A549 (cell line): ENCODE measurements at regions not wholly inside any gene's neighbourhood (a gene's known extent, or its start where the extent isn't known, plus 50 kb on each side); places are given as distances from the start of the nearest gene placed in this dataset.

Experiments used
- ATAC-seq, 2 experiments: fragments of 200-7000 bp in 1 of 2; fragments of >200 bp in 1 of 2; cut with Nextera tagmentation in 1 of 2; cut with Tn5 transposase in 1 of 2; 3 replicates each; pipeline versions ENCODE4 v1.8.0 to v1.9.1; 2018 to 2020; ENCODE audit warnings: mild to moderate bottlenecking in 1 of 2, moderate library complexity in 1 of 2
- CTCF ChIA-PET: fragments of 300-600 bp; sonication (Branson Sonifier 250); formaldehyde crosslinking; extraction: SDS; loops from one replicate; lab custom pipeline; 2021; ENCODE audit warnings: antibody characterized with exemption, inconsistent platforms; lab: Yijun Ruan, JAX
- POLR2A ChIA-PET: fragments of 350-600 bp; formaldehyde crosslinking; extraction: SDS; loops from one replicate; lab custom pipeline; 2021; ENCODE audit warnings: antibody characterized with exemption, inconsistent platforms; lab: Yijun Ruan, JAX
- DNase-seq, 2 experiments: peaks; one replicate each; pipeline versions ENCODE4 v3.0.0 to v3.0.0-alpha.2; 2011 to 2016; ENCODE audit warnings: low read depth in 1 of 2, low spot score in 1 of 2
- FAIRE-seq: peaks from 2 replicates; lab custom pipeline; 2011; peaks lifted over from hg19 to GRCh38; lab: Jason Lieb, UNC
- H3K27ac ChIP-seq, 2 experiments: fragments of >200 bp; sonication (Bioruptor Twin); formaldehyde crosslinking; 3 replicates each; pipeline ENCODE4 v1.5.1; 2016 to 2017
- H3K4me1 ChIP-seq: fragments of >200 bp; sonication (Bioruptor Twin); formaldehyde crosslinking; 3 replicates; pipeline ENCODE4 v1.6.1; 2016
- H3K4me2 ChIP-seq: fragments of >200 bp; sonication (Bioruptor Twin); formaldehyde crosslinking; 3 replicates; pipeline ENCODE4 v1.6.1; 2016
- H3K4me3 ChIP-seq: fragments of >200 bp; sonication (Bioruptor Twin); formaldehyde crosslinking; 3 replicates; pipeline ENCODE4 v1.5.1; 2016
- H3K9me3 ChIP-seq: fragments of >200 bp; sonication (Bioruptor Twin); formaldehyde crosslinking; 3 replicates; pipeline ENCODE4 v1.6.1; 2016
- CEBPB ChIP-seq, 2 experiments: fragments of >200 bp in 1 of 2; sonication (Bioruptor Twin) in 1 of 2; formaldehyde crosslinking in 1 of 2; IDR thresholded peaks; 2 replicates each; pipeline ENCODE4 v1.6.1; 2012 to 2016
- EHMT2 ChIP-seq: fragments of 200-600 bp; sonication (generic); IDR thresholded peaks from 2 replicates; pipeline ENCODE4 v1.6.1; 2016; ENCODE audit warnings: antibody characterized with exemption, low read depth, mild to moderate bottlenecking, moderate library complexity
- EP300 ChIP-seq, 2 experiments: fragments of >200 bp; sonication (Bioruptor Twin); formaldehyde crosslinking; IDR thresholded peaks; 2 replicates in 1 of 2; 3 replicates in 1 of 2; pipeline ENCODE4 v1.6.1; 2016 to 2017
- ESRRA ChIP-seq: fragments of 150-350 bp; IDR thresholded peaks from 2 replicates; pipeline ENCODE4 v1.6.1; 2014; ENCODE audit warnings: mild to moderate bottlenecking, low read length, borderline replicate concordance
- FOSB ChIP-seq: fragments of 250-450 bp; sonication (Bioruptor Pico); IDR thresholded peaks from 2 replicates; pipeline ENCODE4 v1.5.0; 2020; ENCODE audit warnings: mild to moderate bottlenecking, moderate library complexity
- GATA3 ChIP-seq: IDR thresholded peaks from 2 replicates; pipeline ENCODE4 v1.6.1; 2012; ENCODE audit warnings: borderline replicate concordance
- HDAC2 ChIP-seq: fragments of 200-600 bp; sonication (generic); IDR thresholded peaks from 2 replicates; pipeline ENCODE4 v1.6.1; 2016
- HEYL ChIP-seq: fragments of 250-450 bp; sonication (Bioruptor Pico); IDR thresholded peaks from 2 replicates; pipeline ENCODE4 v1.8.0; 2021; ENCODE audit warnings: mild to moderate bottlenecking, moderate library complexity
- HOXA7 ChIP-seq: fragments of 250-450 bp; sonication (Bioruptor Pico); IDR thresholded peaks from 2 replicates; pipeline ENCODE4 v1.5.0; 2020; ENCODE audit warnings: mild to moderate bottlenecking, moderate library complexity
- JUN ChIP-seq, 2 experiments: fragments of >200 bp; sonication (Bioruptor Twin); formaldehyde crosslinking; IDR thresholded peaks; 2 replicates in 1 of 2; 3 replicates in 1 of 2; pipeline ENCODE4 v1.6.1; 2016 to 2017
- MYC ChIP-seq: IDR thresholded peaks from 2 replicates; pipeline ENCODE4 v1.6.1; 2012; ENCODE audit warnings: mild to moderate bottlenecking, inconsistent platforms, low read length, improper control_type of control experiment, borderline replicate concordance
- NFE2L2 ChIP-seq: fragments of 150-350 bp; conservative IDR thresholded peaks from 2 replicates; pipeline ENCODE4 v1.6.1; 2014; ENCODE audit warnings: low read length
- NR3C1 ChIP-seq: fragments of >200 bp; sonication (Bioruptor Twin); formaldehyde crosslinking; IDR thresholded peaks from 3 replicates; pipeline ENCODE4 v1.6.1; 2017
- POLR2A ChIP-seq: IDR thresholded peaks from 2 replicates; pipeline ENCODE4 v1.6.1; 2012; ENCODE audit warnings: mild to moderate bottlenecking, low read length
- POLR2AphosphoS2 ChIP-seq: conservative IDR thresholded peaks from 2 replicates; pipeline ENCODE4 v1.6.1; 2012; ENCODE audit warnings: low read length, improper control_type of control experiment, inconsistent platforms
- RAD21 ChIP-seq, 2 experiments: fragments of >200 bp in 1 of 2; sonication (Bioruptor Twin) in 1 of 2; formaldehyde crosslinking in 1 of 2; IDR thresholded peaks in 1 of 2; conservative IDR thresholded peaks in 1 of 2; 2 replicates in 1 of 2; 3 replicates in 1 of 2; pipeline ENCODE4 v1.6.1; 2012 to 2018; ENCODE audit warnings: inconsistent platforms in 1 of 2
- RARB ChIP-seq: fragments of 250-450 bp; sonication (Bioruptor Pico); IDR thresholded peaks from 2 replicates; pipeline ENCODE4 v1.8.0; 2021; ENCODE audit warnings: mild to moderate bottlenecking, moderate library complexity
- RCOR1 ChIP-seq: fragments of 150-350 bp; IDR thresholded peaks from 2 replicates; pipeline ENCODE4 v1.6.1; 2014; ENCODE audit warnings: antibody characterized with exemption, low read length, low read depth
- SMC3 ChIP-seq: fragments of >200 bp; sonication (Bioruptor Twin); formaldehyde crosslinking; IDR thresholded peaks from 3 replicates; pipeline ENCODE4 v1.6.1; 2018; ENCODE audit warnings: inconsistent platforms
- SREBF2 ChIP-seq: fragments of 450-650 bp; IDR thresholded peaks from 2 replicates; pipeline ENCODE4 v1.6.1; 2014; ENCODE audit warnings: mild to moderate bottlenecking, moderate library complexity
- TFCP2L1 ChIP-seq: fragments of 250-450 bp; sonication (Bioruptor Pico); IDR thresholded peaks from 2 replicates; pipeline ENCODE4 v1.5.0; 2021; ENCODE audit warnings: mild to moderate bottlenecking
- ZC3H11A ChIP-seq: fragments of 450-650 bp; IDR thresholded peaks from 2 replicates; pipeline ENCODE4 v1.6.1; 2014; ENCODE audit warnings: antibody characterized with exemption, mild to moderate bottlenecking
- ZFP36 ChIP-seq: fragments of 450-650 bp; IDR thresholded peaks from 2 replicates; pipeline ENCODE4 v1.6.1; 2014; ENCODE audit warnings: borderline replicate concordance; ENCODE audit not compliant: partially characterized antibody
- ZNF302 ChIP-seq: fragments of 250-450 bp; sonication (Bioruptor Pico); IDR thresholded peaks from 2 replicates; pipeline ENCODE4 v1.9.0; 2021; ENCODE audit warnings: inconsistent platforms, mild to moderate bottlenecking, moderate library complexity
- ZSCAN20 ChIP-seq: fragments of 250-450 bp; sonication (Bioruptor Pico); IDR thresholded peaks from 2 replicates; pipeline ENCODE4 v1.8.0; 2022; ENCODE audit warnings: mild to moderate bottlenecking, moderate library complexity
- WGBS: methylation state at CpG from one replicate; pipeline ENCODE4 v1.1.6; 2017; ENCODE audit errors: missing lambda C conversion rate; 5-methylcytosine and 5-hydroxymethylcytosine counted together
- TF ChIP-seq, protein P1 (sequence below): fragments of 250-450 bp; sonication (Bioruptor Pico); IDR thresholded peaks from 2 replicates; pipeline ENCODE4 v1.5.0; 2020; ENCODE audit warnings: low read depth, mild to moderate bottlenecking, moderate library complexity
- TF ChIP-seq, protein P2 (sequence below): fragments of >200 bp; sonication (Bioruptor Twin); formaldehyde crosslinking; IDR thresholded peaks from 3 replicates; pipeline ENCODE4 v1.5.1; 2016
- TF ChIP-seq, protein P3 (sequence below): fragments of 450-650 bp; IDR thresholded peaks from 2 replicates; pipeline ENCODE4 v1.6.1; 2014; ENCODE audit warnings: antibody characterized with exemption
- TF ChIP-seq, protein P4 (sequence below): IDR thresholded peaks from 2 replicates; pipeline ENCODE4 v1.6.1; 2012
- TF ChIP-seq, protein P5 (sequence below): IDR thresholded peaks from 2 replicates; pipeline ENCODE4 v1.6.1; 2012
- TF ChIP-seq, protein P6 (sequence below): fragments of 150-350 bp; IDR thresholded peaks from 2 replicates; pipeline ENCODE4 v1.6.1; 2014; ENCODE audit warnings: low read depth, mild to moderate bottlenecking, low read length

DNA sequence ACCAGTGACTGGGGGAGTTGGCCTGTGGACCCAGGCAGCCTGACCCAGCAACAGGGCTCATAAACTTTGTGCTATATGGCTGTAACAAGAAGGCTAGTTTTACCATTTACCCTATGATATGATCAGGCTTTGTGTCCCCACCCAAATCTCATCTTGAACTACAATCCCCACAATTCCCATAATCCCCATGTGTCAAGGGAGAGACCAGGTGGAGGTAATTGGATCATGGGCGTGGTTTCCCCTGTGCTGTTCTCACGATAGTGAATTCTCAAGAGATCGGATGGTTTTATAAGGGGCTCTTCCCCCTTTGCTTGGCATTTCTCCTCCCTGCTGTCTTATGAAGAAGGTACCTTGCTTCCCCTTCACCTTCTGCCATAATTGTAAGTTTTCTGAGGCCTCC, 111.2 kb upstream of the NLRP1 start (continued):
- TF ChIP-seq, protein P1, sequence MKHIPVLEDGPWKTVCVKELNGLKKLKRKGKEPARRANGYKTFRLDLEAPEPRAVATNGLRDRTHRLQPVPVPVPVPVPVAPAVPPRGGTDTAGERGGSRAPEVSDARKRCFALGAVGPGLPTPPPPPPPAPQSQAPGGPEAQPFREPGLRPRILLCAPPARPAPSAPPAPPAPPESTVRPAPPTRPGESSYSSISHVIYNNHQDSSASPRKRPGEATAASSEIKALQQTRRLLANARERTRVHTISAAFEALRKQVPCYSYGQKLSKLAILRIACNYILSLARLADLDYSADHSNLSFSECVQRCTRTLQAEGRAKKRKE (CRISPR knock-in tag), result no peak
- TF ChIP-seq ESRRA, result no peak
- no peak for TF ChIP-seq POLR2A
- TF ChIP-seq CEBPB (IDR thresholded peaks at IDR 0.05), result no peak
- no peak for TF ChIP-seq RARB (CRISPR knock-in tag)
- no peak for TF ChIP-seq EHMT2
- TF ChIP-seq, protein P2, sequence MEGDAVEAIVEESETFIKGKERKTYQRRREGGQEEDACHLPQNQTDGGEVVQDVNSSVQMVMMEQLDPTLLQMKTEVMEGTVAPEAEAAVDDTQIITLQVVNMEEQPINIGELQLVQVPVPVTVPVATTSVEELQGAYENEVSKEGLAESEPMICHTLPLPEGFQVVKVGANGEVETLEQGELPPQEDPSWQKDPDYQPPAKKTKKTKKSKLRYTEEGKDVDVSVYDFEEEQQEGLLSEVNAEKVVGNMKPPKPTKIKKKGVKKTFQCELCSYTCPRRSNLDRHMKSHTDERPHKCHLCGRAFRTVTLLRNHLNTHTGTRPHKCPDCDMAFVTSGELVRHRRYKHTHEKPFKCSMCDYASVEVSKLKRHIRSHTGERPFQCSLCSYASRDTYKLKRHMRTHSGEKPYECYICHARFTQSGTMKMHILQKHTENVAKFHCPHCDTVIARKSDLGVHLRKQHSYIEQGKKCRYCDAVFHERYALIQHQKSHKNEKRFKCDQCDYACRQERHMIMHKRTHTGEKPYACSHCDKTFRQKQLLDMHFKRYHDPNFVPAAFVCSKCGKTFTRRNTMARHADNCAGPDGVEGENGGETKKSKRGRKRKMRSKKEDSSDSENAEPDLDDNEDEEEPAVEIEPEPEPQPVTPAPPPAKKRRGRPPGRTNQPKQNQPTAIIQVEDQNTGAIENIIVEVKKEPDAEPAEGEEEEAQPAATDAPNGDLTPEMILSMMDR, result no peak
- no peak for TF ChIP-seq JUN (IDR thresholded peaks at IDR 0.05)
- TF ChIP-seq, all 56 proteins: peak for 0

DNA sequence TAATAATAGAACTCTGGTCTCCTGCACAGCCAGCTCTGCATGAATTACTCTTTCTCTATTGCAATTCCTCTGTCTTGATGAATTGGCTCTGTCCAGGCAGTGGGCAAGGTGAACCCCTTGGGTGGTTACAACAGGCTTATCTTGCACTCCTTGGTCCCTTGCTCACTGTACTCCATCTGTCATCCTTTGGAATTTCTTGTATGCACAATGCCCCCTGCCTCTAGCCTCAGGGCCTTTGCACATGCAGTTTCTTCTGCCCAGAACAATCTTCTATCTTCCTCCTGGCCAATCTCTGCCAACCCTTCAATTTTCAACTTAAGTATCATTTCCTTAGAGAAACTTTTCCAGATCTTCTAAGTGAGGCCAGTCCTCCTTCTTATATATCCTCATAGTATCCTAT, 114.7 kb upstream of the NLRP1 start:
- CTCF ChIA-PET, result no interaction called here
- POLR2A ChIA-PET, result no interaction called here
- Histone ChIP-seq H3K9me3 (peaks cover 12% of the 10 kb centered on the region; the same call in 2 of the 3 replicates), H3K4me1 (no peaks in the 10 kb centered on the region), H3K27ac (no peak overlapping the region), H3K4me3 (no peak overlapping the region), H3K4me2 (no peak overlapping the region)
- no peak for DNase-seq
- ATAC-seq, result no peak
- FAIRE-seq, result no peak
- no peak for TF ChIP-seq TFCP2L1 (CRISPR knock-in tag)
- TF ChIP-seq, protein P3, sequence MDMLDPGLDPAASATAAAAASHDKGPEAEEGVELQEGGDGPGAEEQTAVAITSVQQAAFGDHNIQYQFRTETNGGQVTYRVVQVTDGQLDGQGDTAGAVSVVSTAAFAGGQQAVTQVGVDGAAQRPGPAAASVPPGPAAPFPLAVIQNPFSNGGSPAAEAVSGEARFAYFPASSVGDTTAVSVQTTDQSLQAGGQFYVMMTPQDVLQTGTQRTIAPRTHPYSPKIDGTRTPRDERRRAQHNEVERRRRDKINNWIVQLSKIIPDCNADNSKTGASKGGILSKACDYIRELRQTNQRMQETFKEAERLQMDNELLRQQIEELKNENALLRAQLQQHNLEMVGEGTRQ, result no peak
- no peak for TF ChIP-seq MYC
- no peak for TF ChIP-seq HOXA7
- TF ChIP-seq HDAC2, result no peak
- TF ChIP-seq POLR2AphosphoS2, result no peak
- TF ChIP-seq ESRRA, result no peak
- no peak for TF ChIP-seq GATA3
- no peak for TF ChIP-seq POLR2A
- TF ChIP-seq ZFP36, result no peak
- TF ChIP-seq SREBF2, result no peak
- no peak for TF ChIP-seq NR3C1
- TF ChIP-seq, protein P4, sequence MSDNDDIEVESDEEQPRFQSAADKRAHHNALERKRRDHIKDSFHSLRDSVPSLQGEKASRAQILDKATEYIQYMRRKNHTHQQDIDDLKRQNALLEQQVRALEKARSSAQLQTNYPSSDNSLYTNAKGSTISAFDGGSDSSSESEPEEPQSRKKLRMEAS, result no peak

DNA sequence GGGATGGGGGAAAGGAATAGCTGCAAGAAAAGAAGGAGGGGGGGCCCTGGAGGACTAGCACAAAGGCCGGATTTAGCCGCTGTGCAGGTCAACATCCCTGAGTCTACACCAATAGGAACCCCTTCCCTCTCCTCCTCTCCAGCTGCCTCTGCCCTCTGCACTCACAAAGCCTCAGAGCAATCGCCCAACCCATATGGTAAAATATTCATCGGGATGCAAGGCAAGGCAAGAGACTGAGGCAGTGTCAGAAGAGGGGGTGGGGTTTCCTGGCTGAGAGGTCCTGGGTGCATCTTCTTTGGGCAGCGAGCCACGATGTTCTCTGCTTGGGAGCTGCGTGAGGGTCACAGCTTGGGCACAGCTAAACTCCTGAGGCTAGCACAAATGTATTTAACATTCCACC, 115.5 kb upstream of the NLRP1 start:
- CTCF ChIA-PET, result no interaction called here
- no peak for FAIRE-seq
- WGBS, result 8% methylated on average over 7 of the region's 7 CpGs

More for the DNA sequence above, 115.5 kb upstream of the NLRP1 start:
- H3K9me3 ChIP-seq, result peaks cover 12% of the 10 kb centered on the region; the same call in 2 of the 3 replicates
- no peak overlapping the region for H3K4me3 ChIP-seq
- H3K4me2 ChIP-seq, result no peak overlapping the region
- TF ChIP-seq, protein P3, result no peak
- TF ChIP-seq, protein P5, sequence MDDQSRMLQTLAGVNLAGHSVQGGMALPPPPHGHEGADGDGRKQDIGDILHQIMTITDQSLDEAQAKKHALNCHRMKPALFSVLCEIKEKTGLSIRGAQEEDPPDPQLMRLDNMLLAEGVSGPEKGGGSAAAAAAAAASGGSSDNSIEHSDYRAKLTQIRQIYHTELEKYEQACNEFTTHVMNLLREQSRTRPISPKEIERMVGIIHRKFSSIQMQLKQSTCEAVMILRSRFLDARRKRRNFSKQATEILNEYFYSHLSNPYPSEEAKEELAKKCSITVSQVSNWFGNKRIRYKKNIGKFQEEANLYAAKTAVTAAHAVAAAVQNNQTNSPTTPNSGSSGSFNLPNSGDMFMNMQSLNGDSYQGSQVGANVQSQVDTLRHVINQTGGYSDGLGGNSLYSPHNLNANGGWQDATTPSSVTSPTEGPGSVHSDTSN, result no peak
- no peak for TF ChIP-seq RCOR1
- TF ChIP-seq FOSB (CRISPR knock-in tag), result no peak
- no peak for TF ChIP-seq NFE2L2
- TF ChIP-seq HEYL (CRISPR knock-in tag), result no peak
- TF ChIP-seq RAD21 (conservative IDR thresholded peaks at IDR 0.05 in 1 of 2, IDR thresholded peaks at IDR 0.05 in 1 of 2), result no peak
- no peak for TF ChIP-seq ZSCAN20 (CRISPR knock-in tag)
- TF ChIP-seq, protein P6, sequence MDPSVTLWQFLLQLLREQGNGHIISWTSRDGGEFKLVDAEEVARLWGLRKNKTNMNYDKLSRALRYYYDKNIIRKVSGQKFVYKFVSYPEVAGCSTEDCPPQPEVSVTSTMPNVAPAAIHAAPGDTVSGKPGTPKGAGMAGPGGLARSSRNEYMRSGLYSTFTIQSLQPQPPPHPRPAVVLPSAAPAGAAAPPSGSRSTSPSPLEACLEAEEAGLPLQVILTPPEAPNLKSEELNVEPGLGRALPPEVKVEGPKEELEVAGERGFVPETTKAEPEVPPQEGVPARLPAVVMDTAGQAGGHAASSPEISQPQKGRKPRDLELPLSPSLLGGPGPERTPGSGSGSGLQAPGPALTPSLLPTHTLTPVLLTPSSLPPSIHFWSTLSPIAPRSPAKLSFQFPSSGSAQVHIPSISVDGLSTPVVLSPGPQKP, result no peak
- TF ChIP-seq ZNF302 (CRISPR knock-in tag), result no peak
- no peak for TF ChIP-seq CEBPB (IDR thresholded peaks at IDR 0.05)
- no peak for TF ChIP-seq EP300 (IDR thresholded peaks at IDR 0.05)
- no peak for TF ChIP-seq SMC3
- TF ChIP-seq ZC3H11A, result no peak
- no peak for TF ChIP-seq POLR2AphosphoS2
- ATAC-seq, result no peak
- no peak overlapping the region for H3K27ac ChIP-seq
- POLR2A ChIA-PET, result no interaction called here
- H3K4me1 ChIP-seq, result no peaks in the 10 kb centered on the region
- no peak for DNase-seq
